Effector memory CD8-positive, alpha-beta T cell (primary cell): ENCODE measurements at regions not wholly inside any gene's neighbourhood (a gene's known extent, or its start where the extent isn't known, plus 50 kb on each side); places are given as distances from the start of the nearest gene placed in this dataset.

Source experiments
- ATAC-seq: fragments of 150-1000 bp; cut with Tn5 transposase; replicated peaks from 2 replicates; pipeline ENCODE4 v1.10.0; 2021; ENCODE audit warnings: mild to moderate bottlenecking, moderate library complexity
- DNase-seq, 3 experiments: peaks; one replicate each; pipeline ENCODE4 v3.0.0; 2021
- H3K27ac Mint-ChIP-seq, 2 donors: one replicate each; pipeline ENCODE4 v1.8.0; 2022; ENCODE audit warnings: mild to moderate bottlenecking in 2 of 2, mixed read lengths in 2 of 2, moderate library complexity in 2 of 2
- H3K27me3 Mint-ChIP-seq, 2 donors: one replicate each; pipeline ENCODE4 v1.8.0; 2022; ENCODE audit warnings: mixed read lengths in 2 of 2
- H3K36me3 Mint-ChIP-seq: one replicate; pipeline ENCODE4 v1.8.0; 2022; ENCODE audit warnings: mild to moderate bottlenecking, moderate library complexity, mixed read lengths; ENCODE audit not compliant: insufficient read depth
- H3K4me1 Mint-ChIP-seq, 2 donors: one replicate each; pipeline ENCODE4 v1.8.0; 2022; ENCODE audit warnings: low read depth in 2 of 2, mixed read lengths in 2 of 2
- H3K4me3 Mint-ChIP-seq, 2 donors: one replicate each; pipeline ENCODE4 v1.8.0; 2022; ENCODE audit warnings: mild to moderate bottlenecking in 2 of 2, mixed read lengths in 2 of 2, moderate library complexity in 2 of 2
- H3K9me3 Mint-ChIP-seq, 2 donors: one replicate each; pipeline ENCODE4 v1.8.0; 2022; ENCODE audit warnings: mixed read lengths in 2 of 2

GRCh38 chr14:51333901-51334521, 94.0 kb downstream of the TMX1 start:
- H3K4me1 Mint-ChIP-seq, result no peaks in the 10 kb centered on the region
- H3K27ac Mint-ChIP-seq, result no peak overlapping the region
- peaks cover 24 to 29% of the 10 kb centered on the region in 2 donors for H3K27me3 Mint-ChIP-seq
- ATAC-seq (no peak), DNase-seq (no peak)
- H3K4me3 Mint-ChIP-seq, result no peak overlapping the region
- no peaks in the 10 kb centered on the region for H3K36me3 Mint-ChIP-seq
- no peaks in the 10 kb centered on the region for H3K9me3 Mint-ChIP-seq

- Mint-ChIP-seq H3K4me1 (no peaks in the 10 kb centered on the region), H3K27me3 (peaks cover 24 to 29% of the 10 kb centered on the region in 2 donors), H3K9me3 (no peaks in the 10 kb centered on the region), H3K4me3 (no peak overlapping the region), H3K36me3 (no peaks in the 10 kb centered on the region), H3K27ac (no peak overlapping the region)
- DNase-seq (no peak), ATAC-seq (no peak)
Measured at GRCh38 chr14:51334566-51334965, 94.5 kb downstream of the TMX1 start.

DNA sequence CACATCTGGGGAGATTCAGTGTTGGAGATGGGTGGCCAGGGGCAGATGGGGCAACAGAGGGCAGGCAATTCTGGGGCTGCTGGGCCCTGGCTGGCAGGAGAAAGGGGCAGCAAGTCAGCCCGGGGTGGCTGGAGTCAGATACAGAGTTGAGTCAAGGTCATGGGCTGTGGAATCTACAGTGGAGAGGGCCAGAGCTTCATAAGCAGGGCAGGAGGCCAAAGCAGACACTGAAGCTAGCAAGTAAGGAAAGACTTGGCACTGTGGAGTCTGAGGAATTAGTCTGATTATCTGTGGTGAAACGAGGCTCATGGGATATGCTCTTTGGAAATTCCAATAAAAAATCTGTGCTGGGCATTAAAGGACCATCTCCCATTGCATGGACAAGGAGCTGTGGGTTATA, 95.5 kb downstream of the TMX1 start:
- Mint-ChIP-seq H3K27ac (no peak overlapping the region), H3K9me3 (no peaks in the 10 kb centered on the region)
- no peak for DNase-seq

DNA sequence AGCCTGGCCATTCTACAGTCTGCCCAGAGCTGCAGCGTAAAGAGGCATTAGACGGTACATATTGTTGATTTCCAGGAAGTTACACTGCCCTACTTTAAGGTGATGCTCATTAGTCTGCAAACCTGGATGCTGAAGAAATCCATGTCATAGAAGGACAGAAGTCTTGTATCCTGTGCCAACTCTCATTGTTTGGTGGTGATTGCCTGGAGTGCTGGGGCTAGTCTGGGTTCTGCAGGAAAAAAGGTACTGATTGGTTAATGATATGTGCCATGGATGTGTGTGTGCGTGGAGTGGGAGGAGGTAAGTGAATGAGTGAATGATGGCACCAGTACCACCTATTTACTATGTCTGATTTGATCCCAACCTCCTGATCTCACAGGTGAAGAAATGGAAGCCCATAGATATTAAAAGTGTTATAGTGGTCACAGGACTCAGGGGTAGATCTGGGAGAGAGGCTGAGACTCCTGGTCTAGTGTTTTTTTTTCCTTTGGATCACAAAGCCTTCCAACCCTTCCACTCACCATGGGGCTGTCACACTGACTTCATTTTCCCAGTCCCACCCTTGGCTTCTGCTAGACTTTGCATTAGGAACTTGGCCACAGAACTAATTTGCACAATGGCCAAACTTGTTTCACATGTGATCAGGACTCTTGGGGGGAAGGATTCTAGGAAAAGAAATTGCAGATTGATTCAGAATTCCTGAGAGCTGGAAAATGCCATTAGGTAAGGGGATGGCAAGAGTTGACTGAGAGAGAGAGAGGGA, 96.1 kb downstream of the TMX1 start:
- ATAC-seq (no peak), DNase-seq (no peak)
- H3K4me3 Mint-ChIP-seq, result no peak overlapping the region
- H3K27me3 Mint-ChIP-seq, result peaks cover 29% of the 10 kb centered on the region in 2 donors
- H3K36me3 Mint-ChIP-seq, result no peaks in the 10 kb centered on the region
- no peaks in the 10 kb centered on the region for H3K4me1 Mint-ChIP-seq
- no peak overlapping the region for H3K27ac Mint-ChIP-seq
- no peaks in the 10 kb centered on the region for H3K9me3 Mint-ChIP-seq

More for the DNA sequence above, 95.5 kb downstream of the TMX1 start:
- H3K36me3 Mint-ChIP-seq, result no peaks in the 10 kb centered on the region
- no peak for ATAC-seq
- H3K27me3 Mint-ChIP-seq, result peaks cover 29% of the 10 kb centered on the region in 2 donors
- no peak overlapping the region for H3K4me3 Mint-ChIP-seq
- no peaks in the 10 kb centered on the region for H3K4me1 Mint-ChIP-seq

- ATAC-seq (no peak), DNase-seq (no peak)
- Mint-ChIP-seq H3K36me3 (no peaks in the 10 kb centered on the region), H3K9me3 (no peaks in the 10 kb centered on the region), H3K27me3 (peaks cover 26 to 27% of the 10 kb centered on the region in 2 donors), H3K27ac (no peak overlapping the region), H3K4me3 (no peak overlapping the region), H3K4me1 (no peaks in the 10 kb centered on the region)
Measured at GRCh38 chr14:51336734-51337133, 96.7 kb downstream of the TMX1 start.

DNA sequence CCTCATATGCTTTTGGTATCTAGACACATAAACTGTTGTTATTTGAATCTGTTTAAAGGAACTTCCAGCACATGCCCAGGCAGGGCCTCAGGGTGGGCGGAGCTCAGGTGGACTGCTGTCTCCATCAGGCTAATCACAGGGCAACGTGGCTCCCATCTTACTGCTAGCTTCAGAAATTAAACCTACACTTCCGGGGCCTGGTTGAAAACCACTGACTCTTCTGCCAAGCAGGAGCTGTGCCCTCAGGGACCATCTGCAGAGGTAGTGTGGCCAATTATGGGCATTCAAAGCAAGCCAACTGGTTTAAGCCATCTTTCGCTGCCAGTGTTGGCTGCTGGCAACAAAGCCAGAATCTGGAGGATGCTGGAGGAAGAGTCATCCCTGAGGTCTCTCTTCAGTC, 97.5 kb downstream of the TMX1 start:
- H3K27me3 Mint-ChIP-seq, result peaks cover 18 to 19% of the 10 kb centered on the region in 2 donors
- H3K4me1 Mint-ChIP-seq, result no peaks in the 10 kb centered on the region
- no peaks in the 10 kb centered on the region for H3K36me3 Mint-ChIP-seq
- H3K27ac Mint-ChIP-seq, result no peak overlapping the region
- no peak overlapping the region for H3K4me3 Mint-ChIP-seq
- ATAC-seq (no peak), DNase-seq (no peak)
- no peaks in the 10 kb centered on the region for H3K9me3 Mint-ChIP-seq

DNA sequence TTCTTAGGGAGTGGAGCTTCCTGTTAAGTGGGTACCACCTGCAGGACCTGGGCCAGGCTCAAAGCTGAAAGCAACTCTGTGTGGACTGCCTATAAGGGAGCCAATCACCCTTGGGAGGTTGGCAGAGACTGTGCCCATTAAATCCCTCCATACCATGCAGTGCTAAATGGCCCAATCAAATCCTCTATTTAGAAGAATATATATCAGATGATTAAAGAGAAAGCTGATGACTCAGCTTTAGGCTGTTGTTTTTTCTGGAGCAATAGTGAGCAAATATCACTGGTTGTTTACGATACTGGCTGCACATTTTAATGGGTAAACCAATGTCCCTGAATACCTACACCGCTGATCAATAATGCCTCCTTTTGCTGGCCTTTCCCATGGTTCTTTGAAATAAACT, 101.3 kb downstream of the TMX1 start:
- Mint-ChIP-seq H3K4me3 (no peak overlapping the region), H3K4me1 (no peaks in the 10 kb centered on the region), H3K36me3 (no peaks in the 10 kb centered on the region), H3K27me3 (peaks cover 0 to 9% of the 10 kb centered on the region in 2 donors), H3K9me3 (no peaks in the 10 kb centered on the region), H3K27ac (no peak overlapping the region)
- ATAC-seq (no peak), DNase-seq (no peak)

GRCh38 chr14:51342226-51342625, 102.2 kb downstream of the TMX1 start:
- no peaks in the 10 kb centered on the region for H3K36me3 Mint-ChIP-seq
- peaks cover 0 to 9% of the 10 kb centered on the region in 2 donors for H3K27me3 Mint-ChIP-seq

DNA sequence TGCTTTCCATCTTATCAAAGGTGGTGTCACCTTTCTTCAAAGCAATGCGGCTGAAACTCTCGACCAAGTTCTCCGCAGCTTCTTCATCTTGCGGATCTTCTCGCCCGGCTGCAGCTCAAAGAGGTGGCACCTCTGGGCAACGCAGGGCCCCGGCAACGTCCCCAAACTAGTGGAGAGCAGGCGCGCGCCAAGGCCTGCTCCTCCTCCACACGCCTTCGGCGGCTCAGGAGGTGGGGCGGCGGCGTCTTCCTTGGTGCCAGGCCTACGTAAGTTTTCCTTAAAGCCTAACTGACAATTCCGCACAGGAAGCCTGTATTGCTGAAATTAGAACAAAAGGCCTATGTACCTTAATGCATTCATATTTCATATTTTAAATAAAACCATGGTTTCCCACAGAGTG, 112.0 kb downstream of the TMX1 start:
- H3K27ac Mint-ChIP-seq, result no peak overlapping the region
- no peaks in the 10 kb centered on the region for H3K36me3 Mint-ChIP-seq
- no peaks in the 10 kb centered on the region for H3K9me3 Mint-ChIP-seq
- no peak overlapping the region for H3K4me3 Mint-ChIP-seq
- ATAC-seq, result no peak
- peaks cover 0 to 26% of the 10 kb centered on the region in 2 donors for H3K27me3 Mint-ChIP-seq
- no peaks in the 10 kb centered on the region for H3K4me1 Mint-ChIP-seq
- no peak for DNase-seq

More at GRCh38 chr14:51342226-51342625, 102.2 kb downstream of the TMX1 start:
- ATAC-seq, result no peak
- Mint-ChIP-seq H3K4me1 (no peaks in the 10 kb centered on the region), H3K9me3 (no peaks in the 10 kb centered on the region), H3K4me3 (no peak overlapping the region), H3K27ac (no peak overlapping the region)
- DNase-seq, result no peak

DNA sequence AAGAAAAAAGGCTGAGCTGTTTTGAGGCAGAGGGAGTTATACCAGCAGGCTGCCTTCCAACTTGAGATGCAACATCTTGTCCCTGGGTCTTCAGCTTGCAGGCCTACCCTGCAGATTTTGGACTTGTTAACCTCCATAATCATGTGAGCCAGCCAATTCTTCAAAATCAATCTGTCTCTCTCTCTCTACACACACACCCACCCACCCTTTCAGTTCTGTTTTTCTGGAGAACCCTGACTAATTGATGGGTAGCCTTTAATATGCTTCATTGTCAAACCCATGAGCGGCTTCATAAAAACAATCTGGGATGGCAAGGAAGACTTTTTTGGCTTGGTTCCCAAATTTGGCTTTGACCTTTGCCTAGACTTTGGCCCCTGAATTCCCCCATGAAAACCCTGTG, 113.9 kb downstream of the TMX1 start:
- no peaks in the 10 kb centered on the region for H3K4me1 Mint-ChIP-seq

GRCh38 chr14:51354846-51355245, 114.8 kb downstream of the TMX1 start:
- Mint-ChIP-seq H3K27ac (no peak overlapping the region), H3K9me3 (no peaks in the 10 kb centered on the region), H3K36me3 (no peaks in the 10 kb centered on the region), H3K4me1 (no peaks in the 10 kb centered on the region), H3K4me3 (no peak overlapping the region), H3K27me3 (peaks cover 5 to 26% of the 10 kb centered on the region in 2 donors)
- DNase-seq (no peak), ATAC-seq (no peak)

More for the DNA sequence above, 113.9 kb downstream of the TMX1 start:
- Mint-ChIP-seq H3K9me3 (no peaks in the 10 kb centered on the region), H3K27ac (no peak overlapping the region), H3K36me3 (no peaks in the 10 kb centered on the region), H3K4me3 (no peak overlapping the region), H3K27me3 (peaks cover under 1 to 26% of the 10 kb centered on the region in 2 donors)
- ATAC-seq (no peak), DNase-seq (no peak)

DNA sequence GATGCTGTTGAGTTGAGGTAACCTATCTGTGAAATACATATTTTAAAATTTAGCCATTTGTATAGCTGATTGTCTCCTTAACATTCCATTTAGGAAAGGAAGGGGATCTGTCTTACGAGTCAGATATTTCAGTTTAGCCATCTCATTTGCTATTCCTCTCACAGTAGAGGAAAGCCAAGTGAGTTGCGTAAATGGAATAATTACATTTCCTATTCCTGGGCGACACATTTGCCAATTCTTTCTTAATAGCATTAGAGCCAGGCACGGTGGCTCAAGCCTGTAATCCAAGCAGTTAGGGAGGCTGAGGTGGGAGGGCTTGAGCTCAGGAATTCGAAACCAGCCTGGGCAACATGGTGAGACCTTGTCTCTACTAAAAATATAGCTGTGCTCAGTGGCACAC, 116.3 kb downstream of the TMX1 start:
- H3K27ac Mint-ChIP-seq, result no peak overlapping the region
- no peak overlapping the region for H3K4me3 Mint-ChIP-seq
- no peaks in the 10 kb centered on the region for H3K36me3 Mint-ChIP-seq
- H3K27me3 Mint-ChIP-seq, result peaks cover 10 to 26% of the 10 kb centered on the region in 2 donors
- H3K4me1 Mint-ChIP-seq, result no peaks in the 10 kb centered on the region
- no peaks in the 10 kb centered on the region for H3K9me3 Mint-ChIP-seq
- no peak for ATAC-seq
- DNase-seq, result no peak

DNA sequence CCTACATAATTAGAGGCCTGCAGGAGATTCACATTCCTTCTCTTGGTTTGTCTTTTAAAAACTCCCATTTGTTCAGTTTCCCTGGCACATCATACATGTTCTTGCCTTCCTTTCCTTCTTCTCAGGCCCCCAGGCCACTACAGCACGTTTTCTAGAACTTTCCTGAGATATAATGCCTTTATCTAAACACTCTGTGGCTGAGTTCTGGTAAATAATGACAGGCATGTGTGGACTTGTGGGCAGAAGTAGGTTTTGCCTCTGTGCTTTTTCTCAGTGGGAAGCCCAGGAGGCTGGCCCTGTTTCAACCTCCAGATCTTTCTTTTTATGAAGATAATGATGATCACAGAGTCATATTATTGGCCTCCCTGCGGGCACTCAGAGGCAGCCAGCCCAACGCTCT, 117.2 kb downstream of the TMX1 start:
- DNase-seq (no peak), ATAC-seq (no peak)
- H3K27me3 Mint-ChIP-seq, result peaks cover 10 to 26% of the 10 kb centered on the region in 2 donors
- H3K27ac Mint-ChIP-seq, result no peak overlapping the region
- H3K36me3 Mint-ChIP-seq, result no peaks in the 10 kb centered on the region
- no peaks in the 10 kb centered on the region for H3K4me1 Mint-ChIP-seq
- no peak overlapping the region for H3K4me3 Mint-ChIP-seq
- H3K9me3 Mint-ChIP-seq, result no peaks in the 10 kb centered on the region

DNA sequence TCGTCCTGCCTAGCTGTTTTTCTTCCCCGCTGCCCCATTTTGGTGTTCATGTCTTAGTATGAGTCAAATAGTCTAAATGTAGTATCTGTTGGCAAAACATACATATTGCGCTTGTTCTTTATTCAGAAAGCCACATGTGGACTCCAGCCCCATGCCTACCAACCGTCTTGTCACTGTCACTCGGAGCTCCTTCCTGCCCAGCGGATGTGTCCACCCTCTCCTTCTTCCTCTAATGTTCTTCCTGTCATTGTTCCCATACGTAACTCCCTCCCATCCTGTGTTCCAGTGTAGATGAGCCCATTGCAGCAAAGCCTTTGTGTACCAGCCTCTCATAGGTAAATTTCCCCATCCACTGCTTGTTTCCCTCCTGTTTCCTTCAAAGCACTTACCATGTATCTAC, 120.5 kb downstream of the TMX1 start:
- Mint-ChIP-seq H3K9me3 (no peaks in the 10 kb centered on the region), H3K4me3 (no peak overlapping the region), H3K36me3 (no peaks in the 10 kb centered on the region)

More for the DNA sequence above, 120.5 kb downstream of the TMX1 start:
- H3K27ac Mint-ChIP-seq, result no peak overlapping the region
- H3K4me1 Mint-ChIP-seq, result no peaks in the 10 kb centered on the region
- DNase-seq, result no peak
- no peak for ATAC-seq
- H3K27me3 Mint-ChIP-seq, result peaks cover 9 to 10% of the 10 kb centered on the region in 2 donors
